ENCODE measurements at regions not wholly inside any gene's neighbourhood (a gene's known extent, or its start where the extent isn't known, plus 50 kb on each side); places are given as distances from the start of the nearest gene placed in this dataset.

DNA sequence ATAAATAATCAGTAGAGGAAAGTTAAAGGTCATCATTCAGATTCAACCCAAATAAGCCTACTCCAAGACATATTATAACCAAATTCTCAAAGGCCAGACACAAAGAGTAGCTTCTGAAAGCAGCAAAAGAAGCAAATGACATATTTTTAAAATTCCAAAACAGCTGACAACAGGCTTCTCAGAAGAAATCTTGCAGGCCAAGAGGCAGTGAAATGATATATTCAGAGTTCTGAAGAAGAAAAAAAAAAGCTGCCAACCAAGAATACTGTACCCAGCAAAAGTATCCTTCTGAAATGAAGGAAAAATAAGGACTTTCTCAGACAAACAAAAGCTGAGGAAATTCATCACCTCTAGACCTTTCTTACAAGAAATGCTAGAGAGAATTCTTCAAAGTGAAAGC is 787.1 kb upstream of the TENM4 start:
- TF ChIP-seq POLR2A (IDR thresholded peaks at IDR 0.05; ENCODE audit: low read depth, low read length) (no peak), POLR2AphosphoS5 (IDR thresholded peaks at IDR 0.05; ENCODE audit: low read depth, low read length) (no peak), TAF1 (IDR thresholded peaks at IDR 0.05; ENCODE audit: borderline replicate concordance, low read depth, low read length) (no peak)

Measured in GM12892 (cell line).